Tibial nerve (tissue), 4 donors: ENCODE measurements at regions not wholly inside any gene's neighbourhood (a gene's known extent, or its start where the extent isn't known, plus 50 kb on each side); places are given as distances from the start of the nearest gene placed in this dataset.

Experiments
- DNase-seq, 2 donors: peaks; one replicate each; pipeline ENCODE4 v3.0.0-alpha.2; 2019; ENCODE audit warnings: low spot score in 2 of 2
- H3K27ac ChIP-seq, 4 donors: fragments of 200-600 bp; sonication (generic) in 3 of 4; one replicate each; pipeline ENCODE4 v1.5.1; 2017 to 2019; ENCODE audit warnings: mild to moderate bottlenecking in 1 of 4
- H3K27me3 ChIP-seq, 2 donors: fragments of 200-600 bp; sonication (generic) in 1 of 2; one replicate each; pipeline versions ENCODE4 v1.5.1 to v1.6.0; 2017 to 2019
- H3K36me3 ChIP-seq, 3 donors: fragments of 200-600 bp; sonication (generic); one replicate each; pipeline ENCODE4 v1.5.1; 2018 to 2019
- H3K4me1 ChIP-seq, 4 donors: fragments of 200-600 bp; sonication (generic) in 3 of 4; one replicate each; pipeline ENCODE4 v1.5.1; 2017 to 2019
- H3K4me3 ChIP-seq, 4 donors: fragments of 200-600 bp; sonication (generic) in 3 of 4; one replicate each; pipeline ENCODE4 v1.5.1; 2017 to 2019; ENCODE audit warnings: mild to moderate bottlenecking in 1 of 4, moderate library complexity in 1 of 4
- H3K9me3 ChIP-seq, 4 donors: fragments of 200-600 bp; sonication (generic) in 3 of 4; one replicate each; pipeline ENCODE4 v1.5.1; 2017 to 2019
- EP300 ChIP-seq, 2 donors: sonication (generic); formaldehyde crosslinking; IDR thresholded peaks; one replicate each; pipeline ENCODE4 v1.6.1; 2017; ENCODE audit warnings: antibody characterized with exemption in 2 of 2, mild to moderate bottlenecking in 1 of 2
- POLR2A ChIP-seq, 2 donors: fragments of 450-650 bp; IDR thresholded peaks; one replicate each; pipeline ENCODE4 v1.6.1; 2017; ENCODE audit warnings: antibody characterized with exemption in 2 of 2, mild to moderate bottlenecking in 2 of 2, moderate library complexity in 2 of 2
- WGBS, 2 donors: methylation state at CpG; one replicate each; pipeline ENCODE4 v1.1.5; 2018; 5-methylcytosine and 5-hydroxymethylcytosine counted together
- TF ChIP-seq, protein P1 (sequence below), 5 experiments: fragments of 200-600 bp in 3 of 5; fragments of 450-650 bp in 2 of 5; sonication (generic) in 3 of 5; IDR thresholded peaks; one replicate each; pipeline ENCODE4 v1.5.1; 2016 to 2019; ENCODE audit warnings: antibody characterized with exemption in 5 of 5, mild to moderate bottlenecking in 3 of 5, moderate library complexity in 2 of 5

- Histone ChIP-seq H3K9me3 (no peaks in the 10 kb centered on the region), H3K27me3 (no peaks in the 10 kb centered on the region), H3K4me3 (no peak overlapping the region), H3K36me3 (no peaks in the 10 kb centered on the region), H3K27ac (no peak overlapping the region), H3K4me1 (no peaks in the 10 kb centered on the region)
- 94 to 97% methylated on average over 4 of the region's 4 CpGs for WGBS, 2 donors
- TF ChIP-seq, protein P1, sequence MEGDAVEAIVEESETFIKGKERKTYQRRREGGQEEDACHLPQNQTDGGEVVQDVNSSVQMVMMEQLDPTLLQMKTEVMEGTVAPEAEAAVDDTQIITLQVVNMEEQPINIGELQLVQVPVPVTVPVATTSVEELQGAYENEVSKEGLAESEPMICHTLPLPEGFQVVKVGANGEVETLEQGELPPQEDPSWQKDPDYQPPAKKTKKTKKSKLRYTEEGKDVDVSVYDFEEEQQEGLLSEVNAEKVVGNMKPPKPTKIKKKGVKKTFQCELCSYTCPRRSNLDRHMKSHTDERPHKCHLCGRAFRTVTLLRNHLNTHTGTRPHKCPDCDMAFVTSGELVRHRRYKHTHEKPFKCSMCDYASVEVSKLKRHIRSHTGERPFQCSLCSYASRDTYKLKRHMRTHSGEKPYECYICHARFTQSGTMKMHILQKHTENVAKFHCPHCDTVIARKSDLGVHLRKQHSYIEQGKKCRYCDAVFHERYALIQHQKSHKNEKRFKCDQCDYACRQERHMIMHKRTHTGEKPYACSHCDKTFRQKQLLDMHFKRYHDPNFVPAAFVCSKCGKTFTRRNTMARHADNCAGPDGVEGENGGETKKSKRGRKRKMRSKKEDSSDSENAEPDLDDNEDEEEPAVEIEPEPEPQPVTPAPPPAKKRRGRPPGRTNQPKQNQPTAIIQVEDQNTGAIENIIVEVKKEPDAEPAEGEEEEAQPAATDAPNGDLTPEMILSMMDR (IDR thresholded peaks at IDR 0.05) = no peak
- TF ChIP-seq POLR2A (IDR thresholded peaks at IDR 0.05) (no peak), EP300 (IDR thresholded peaks at IDR 0.05) (no peak)
- no peak for DNase-seq
Observed at GRCh38 chr12:20268771-20269170, 99.6 kb upstream of the PDE3A start.

GRCh38 chr12:20269337-20270067 lies 98.8 kb upstream of the PDE3A start:
- 61 to 64% methylated on average over 5 of the region's 5 CpGs for WGBS, 2 donors
- H3K9me3 ChIP-seq = no peaks in the 10 kb centered on the region
- H3K4me1 ChIP-seq = no peaks in the 10 kb centered on the region
- no peak overlapping the region for H3K4me3 ChIP-seq
- DNase-seq = no peak
- no peaks in the 10 kb centered on the region for H3K27me3 ChIP-seq
- H3K36me3 ChIP-seq = no peaks in the 10 kb centered on the region
- no peak for TF ChIP-seq POLR2A (IDR thresholded peaks at IDR 0.05)
- TF ChIP-seq, protein P1 (IDR thresholded peaks at IDR 0.05) = no peak
- no peak overlapping the region for H3K27ac ChIP-seq

DNA sequence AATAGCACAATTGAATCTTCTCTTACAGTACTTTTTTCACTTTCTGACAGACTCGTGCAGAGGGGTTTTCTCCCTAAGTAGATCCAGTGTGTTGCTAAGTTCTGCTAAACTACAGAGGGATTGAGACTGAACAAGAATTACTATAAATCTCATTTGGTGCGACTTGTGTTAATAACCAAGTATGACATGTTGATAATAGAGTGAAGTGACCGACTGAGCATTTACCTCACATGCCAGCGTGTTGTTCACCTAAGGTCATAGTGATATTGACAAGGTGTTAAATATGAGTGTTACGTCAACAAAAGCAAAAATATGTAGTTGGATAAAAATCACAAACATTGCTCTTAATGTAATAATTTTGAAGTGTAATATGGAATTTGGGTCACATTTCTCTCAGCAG lies 97.8 kb upstream of the PDE3A start:
- Histone ChIP-seq H3K27ac (no peak overlapping the region), H3K4me1 (no peaks in the 10 kb centered on the region), H3K9me3 (no peaks in the 10 kb centered on the region), H3K4me3 (no peak overlapping the region), H3K27me3 (no peaks in the 10 kb centered on the region), H3K36me3 (no peaks in the 10 kb centered on the region)
- WGBS, 2 donors = 74 to 78% methylated on average over 5 of the region's 5 CpGs
- DNase-seq = no peak
- TF ChIP-seq EP300 (IDR thresholded peaks at IDR 0.05) = no peak
- TF ChIP-seq, protein P1 (IDR thresholded peaks at IDR 0.05) = no peak
- no peak for TF ChIP-seq POLR2A (IDR thresholded peaks at IDR 0.05)

- WGBS, 2 donors = 69 to 75% methylated on average over 1 of the region's 1 CpG
- DNase-seq = no peak
- no peaks in the 10 kb centered on the region for H3K4me1 ChIP-seq
- no peak overlapping the region for H3K27ac ChIP-seq
- TF ChIP-seq EP300 (IDR thresholded peaks at IDR 0.05) (no peak), POLR2A (IDR thresholded peaks at IDR 0.05) (no peak)
- TF ChIP-seq, protein P1 (IDR thresholded peaks at IDR 0.05) = no peak
- no peaks in the 10 kb centered on the region for H3K27me3 ChIP-seq
- no peak overlapping the region for H3K4me3 ChIP-seq
- no peaks in the 10 kb centered on the region for H3K36me3 ChIP-seq
- no peaks in the 10 kb centered on the region for H3K9me3 ChIP-seq
Observed at GRCh38 chr12:20272161-20272560, 96.2 kb upstream of the PDE3A start.

- Histone ChIP-seq H3K9me3 (no peaks in the 10 kb centered on the region), H3K27me3 (no peaks in the 10 kb centered on the region), H3K4me3 (no peak overlapping the region), H3K36me3 (no peaks in the 10 kb centered on the region), H3K4me1 (no peaks in the 10 kb centered on the region), H3K27ac (no peak overlapping the region)
- TF ChIP-seq POLR2A (IDR thresholded peaks at IDR 0.05) (no peak), EP300 (IDR thresholded peaks at IDR 0.05) (no peak)
- no peak for DNase-seq
- WGBS, 2 donors = 68 to 77% methylated on average over 2 of the region's 2 CpGs
Observed at GRCh38 chr12:20272801-20273200, 95.5 kb upstream of the PDE3A start.
